ENCODE measurements at regions not wholly inside any gene's neighbourhood (a gene's known extent, or its start where the extent isn't known, plus 50 kb on each side); places are given as distances from the start of the nearest gene placed in this dataset.

DNA sequence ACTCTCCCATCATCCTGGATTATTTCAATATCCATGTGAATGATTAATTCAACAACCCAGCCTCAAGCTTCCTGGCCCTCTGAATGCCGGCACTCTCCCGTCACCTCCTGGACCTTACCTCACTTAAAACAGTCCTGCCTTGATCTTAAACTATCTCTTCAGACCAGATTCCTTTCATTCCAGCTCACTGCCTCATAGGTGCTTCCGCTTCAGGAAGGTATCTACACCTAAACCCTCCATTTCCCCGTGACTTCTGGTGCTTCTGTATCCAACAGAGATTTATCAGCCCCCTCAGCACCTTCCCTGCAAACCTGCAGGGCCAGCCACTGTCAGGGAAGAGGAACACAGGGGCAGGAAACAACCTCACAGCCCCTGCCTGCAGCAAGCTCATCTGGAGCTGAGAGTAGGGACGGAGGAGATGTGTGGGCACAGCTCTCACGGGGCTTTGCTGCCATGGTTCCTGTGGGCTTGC lies 98.9 kb upstream of the TJP1 start:
- no peak overlapping the region for H3K4me3 ChIP-seq
- no peak for DNase-seq
- H3K36me3 ChIP-seq = no peaks in the 10 kb centered on the region
- H3K27me3 ChIP-seq = no peaks in the 10 kb centered on the region
- H3K9me3 ChIP-seq = no peaks in the 10 kb centered on the region
- TF ChIP-seq POLR2A (IDR thresholded peaks at IDR 0.05) = no peak
- TF ChIP-seq, protein P1, sequence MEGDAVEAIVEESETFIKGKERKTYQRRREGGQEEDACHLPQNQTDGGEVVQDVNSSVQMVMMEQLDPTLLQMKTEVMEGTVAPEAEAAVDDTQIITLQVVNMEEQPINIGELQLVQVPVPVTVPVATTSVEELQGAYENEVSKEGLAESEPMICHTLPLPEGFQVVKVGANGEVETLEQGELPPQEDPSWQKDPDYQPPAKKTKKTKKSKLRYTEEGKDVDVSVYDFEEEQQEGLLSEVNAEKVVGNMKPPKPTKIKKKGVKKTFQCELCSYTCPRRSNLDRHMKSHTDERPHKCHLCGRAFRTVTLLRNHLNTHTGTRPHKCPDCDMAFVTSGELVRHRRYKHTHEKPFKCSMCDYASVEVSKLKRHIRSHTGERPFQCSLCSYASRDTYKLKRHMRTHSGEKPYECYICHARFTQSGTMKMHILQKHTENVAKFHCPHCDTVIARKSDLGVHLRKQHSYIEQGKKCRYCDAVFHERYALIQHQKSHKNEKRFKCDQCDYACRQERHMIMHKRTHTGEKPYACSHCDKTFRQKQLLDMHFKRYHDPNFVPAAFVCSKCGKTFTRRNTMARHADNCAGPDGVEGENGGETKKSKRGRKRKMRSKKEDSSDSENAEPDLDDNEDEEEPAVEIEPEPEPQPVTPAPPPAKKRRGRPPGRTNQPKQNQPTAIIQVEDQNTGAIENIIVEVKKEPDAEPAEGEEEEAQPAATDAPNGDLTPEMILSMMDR (IDR thresholded peaks at IDR 0.05) = no peak
- no peak overlapping the region for H3K27ac ChIP-seq
- H3K4me1 ChIP-seq = peaks cover 0 to 17% (median 0%) of the 10 kb centered on the region in 4 donors

DNA sequence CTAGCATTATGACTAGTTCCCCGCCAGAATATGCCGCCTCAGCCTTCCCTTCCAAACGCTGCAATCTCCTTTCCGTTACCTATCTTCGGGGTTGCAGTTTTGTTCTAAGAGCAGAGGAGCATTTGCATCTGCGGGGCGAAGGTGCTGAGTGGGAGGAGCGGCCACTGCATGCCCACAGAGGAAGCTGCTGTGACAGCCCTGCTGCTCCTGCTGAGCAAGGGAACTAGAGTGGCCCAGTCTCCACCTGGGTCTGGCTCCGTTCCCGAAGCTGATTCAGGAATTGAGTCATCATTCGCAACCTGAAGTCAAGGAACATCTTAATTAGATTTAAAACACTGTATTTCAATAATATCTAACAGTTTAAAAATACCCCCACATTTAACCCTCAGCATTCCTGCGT lies 98.2 kb upstream of the TJP1 start:
- H3K9me3 ChIP-seq = no peaks in the 10 kb centered on the region
- TF ChIP-seq POLR2A (IDR thresholded peaks at IDR 0.05) = no peak
- TF ChIP-seq, protein P1 (IDR thresholded peaks at IDR 0.05) = no peak
- peak in 2 of 3 donors; percentile 61 to 77 for DNase-seq
- no peaks in the 10 kb centered on the region for H3K27me3 ChIP-seq
- no peak overlapping the region for H3K27ac ChIP-seq
- H3K4me1 ChIP-seq = peaks cover 0 to 13% (median 0%) of the 10 kb centered on the region in 4 donors
- no peaks in the 10 kb centered on the region for H3K36me3 ChIP-seq
- H3K4me3 ChIP-seq = no peak overlapping the region

DNA sequence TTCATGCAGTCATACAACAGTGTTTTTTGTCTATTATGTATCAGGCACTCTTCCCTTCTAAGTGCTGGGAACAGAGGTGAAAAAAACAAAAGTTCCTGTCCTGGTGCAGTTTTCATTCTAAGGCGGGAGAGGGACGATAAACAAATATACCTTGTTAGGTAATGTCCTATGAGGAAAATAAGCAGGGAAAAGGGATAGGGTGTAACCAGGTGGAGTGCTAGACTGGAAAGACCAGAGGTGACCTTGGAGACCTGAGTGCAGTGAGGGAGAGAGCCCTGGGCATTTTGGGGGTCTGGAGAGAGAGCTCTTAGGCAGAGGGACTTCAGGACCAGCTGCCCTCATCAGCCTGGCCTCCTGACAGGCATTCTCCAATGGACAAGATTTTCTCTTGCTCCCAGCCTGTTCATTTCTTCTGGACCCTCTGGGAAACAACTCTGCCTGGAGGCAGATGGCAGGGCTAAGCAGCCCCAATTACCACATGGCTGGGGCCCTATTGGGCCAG lies 97.2 kb upstream of the TJP1 start:
- Histone ChIP-seq H3K4me3 (no peak overlapping the region), H3K4me1 (peaks cover 0 to 6% (median 0%) of the 10 kb centered on the region in 4 donors), H3K9me3 (no peaks in the 10 kb centered on the region), H3K27me3 (no peaks in the 10 kb centered on the region), H3K36me3 (no peaks in the 10 kb centered on the region), H3K27ac (no peak overlapping the region)
- no peak for DNase-seq
- no peak for TF ChIP-seq POLR2A (IDR thresholded peaks at IDR 0.05)
- TF ChIP-seq, protein P1 (IDR thresholded peaks at IDR 0.05) = no peak

DNA sequence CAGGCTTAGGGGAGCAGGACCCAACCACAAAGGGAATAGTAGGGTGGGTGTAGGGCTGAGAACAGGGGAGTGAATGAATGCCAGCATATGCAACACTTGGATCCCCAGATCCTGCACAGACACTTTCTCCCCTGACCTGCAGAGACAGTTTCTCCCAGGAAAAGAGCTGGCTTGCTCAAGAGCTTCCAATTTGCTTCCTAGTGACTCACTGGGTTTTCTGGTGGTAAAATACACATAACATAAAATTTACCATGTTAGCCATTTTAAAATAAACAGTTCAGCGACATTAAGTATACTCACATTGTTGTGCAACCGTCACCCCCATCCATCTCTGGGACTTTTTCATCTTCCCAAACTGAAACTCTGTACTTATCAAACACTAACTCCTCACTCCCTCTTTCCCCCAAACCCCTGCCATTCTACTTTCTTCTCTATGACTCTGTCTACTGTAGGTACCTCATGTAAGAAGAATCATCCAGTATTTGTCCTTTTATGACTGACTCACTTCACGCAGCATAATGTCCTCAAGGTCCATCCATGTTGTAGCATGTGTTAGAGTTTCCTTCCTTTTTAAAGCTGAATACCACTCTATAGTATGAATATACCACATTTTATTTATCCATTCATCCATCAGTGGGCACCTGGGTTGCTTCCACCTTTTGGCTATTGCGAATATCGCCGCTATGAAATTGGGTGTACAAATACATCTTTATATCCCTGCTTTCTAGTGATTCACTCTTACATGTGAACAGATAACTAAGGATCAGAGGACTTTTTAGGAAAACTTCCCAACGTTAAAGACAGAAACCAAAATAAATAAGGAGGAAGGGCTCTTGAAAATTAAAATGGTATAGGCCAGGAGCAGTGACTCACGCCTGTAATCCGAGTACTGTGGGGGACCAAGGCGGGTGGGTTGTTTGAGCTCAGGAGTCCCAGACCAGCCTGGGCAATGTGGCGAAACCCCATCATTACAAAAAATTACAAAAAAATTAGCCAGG lies 95.6 kb upstream of the TJP1 start:
- Histone ChIP-seq H3K27ac (no peak overlapping the region), H3K4me3 (no peak overlapping the region), H3K4me1 (no peaks in the 10 kb centered on the region), H3K27me3 (no peaks in the 10 kb centered on the region), H3K36me3 (no peaks in the 10 kb centered on the region), H3K9me3 (no peaks in the 10 kb centered on the region)
- DNase-seq = no peak
- TF ChIP-seq, protein P1 (IDR thresholded peaks at IDR 0.05) = no peak
- TF ChIP-seq POLR2A (IDR thresholded peaks at IDR 0.05) = no peak

DNA sequence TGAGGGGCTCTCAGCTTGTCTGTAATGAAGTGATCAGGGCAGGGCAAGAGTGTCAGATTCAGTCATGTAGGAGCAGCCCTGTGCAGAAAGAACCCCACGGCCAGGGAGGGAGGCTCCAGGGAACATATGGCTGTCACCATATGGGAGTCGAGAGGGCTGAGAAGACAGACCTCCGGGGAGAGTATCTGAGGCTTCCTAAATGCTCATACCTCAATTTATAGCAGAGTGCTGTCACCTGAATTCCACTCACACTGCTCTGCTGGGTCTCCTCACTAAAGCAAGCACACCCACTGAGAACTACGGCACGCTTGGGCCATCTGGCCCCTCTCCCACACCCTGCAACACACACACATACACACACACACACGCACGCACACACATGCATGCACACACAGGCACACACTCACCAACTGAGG lies 92.3 kb upstream of the TJP1 start:
- H3K9me3 ChIP-seq = no peaks in the 10 kb centered on the region
- H3K27me3 ChIP-seq = no peaks in the 10 kb centered on the region
- H3K4me1 ChIP-seq = peaks cover 0 to 6% (median 0%) of the 10 kb centered on the region in 4 donors
- H3K27ac ChIP-seq = no peak overlapping the region
- DNase-seq = no peak
- TF ChIP-seq POLR2A (IDR thresholded peaks at IDR 0.05) = no peak
- TF ChIP-seq, protein P1 (IDR thresholded peaks at IDR 0.05) = no peak
- H3K36me3 ChIP-seq = no peaks in the 10 kb centered on the region
- H3K4me3 ChIP-seq = no peak overlapping the region

Measured in Peyer's patch (tissue), 4 donors.